K562 (cell line): ENCODE measurements at regions not wholly inside any gene's neighbourhood (a gene's known extent, or its start where the extent isn't known, plus 50 kb on each side); places are given as distances from the start of the nearest gene placed in this dataset.

ENCODE experiments used
- ATAC-seq: fragments of 200-7000 bp; cut with Tn5 transposase; 3 replicates; pipeline ENCODE4 v1.9.1; 2020; ENCODE audit warnings: moderate library complexity
- BruUV-seq: library from RNA; stranded (reverse); fragments of 400-500 nt; replicated peaks from 2 replicates; lab custom pipeline; 2021; lab: Mats Ljungman, UMichigan
- CTCF ChIA-PET: fragments of 300-600 bp; formaldehyde crosslinking; extraction: SDS; loops from one replicate; lab custom pipeline; 2021; ENCODE audit warnings: low intra/inter-chr PET ratio; lab: Yijun Ruan, JAX
- POLR2A ChIA-PET: fragments of 300-600, 350-650 bp; sonication (Branson Sonifier 250); formaldehyde crosslinking; extraction: SDS; loops from one replicate; lab custom pipeline; 2021; ENCODE audit warnings: antibody characterized with exemption, inconsistent platforms; lab: Yijun Ruan, JAX
- DNase-seq, 4 experiments: peaks; one replicate each; pipeline versions ENCODE4 v3.0.0 to v3.0.0-alpha.2; 2011 to 2018; ENCODE audit warnings: low spot score in 3 of 4, mixed read lengths in 3 of 4; ENCODE audit errors: extremely low read depth in 1 of 4
- FAIRE-seq: peaks from 2 replicates; lab custom pipeline; 2011; peaks lifted over from hg19 to GRCh38; lab: Jason Lieb, UNC
- H2AFZ ChIP-seq: 2 replicates; pipeline ENCODE4 v1.6.0; 2011; ENCODE audit warnings: low read depth, low read length, control low read depth, inconsistent platforms
- H3K27ac ChIP-seq: fragments of 200-600 bp; 3 replicates; pipeline ENCODE4 v1.8.0; 2011; ENCODE audit warnings: low read depth, mild to moderate bottlenecking, control low read depth, inconsistent platforms, low read length, moderate library complexity, mixed read lengths; ENCODE audit errors: extremely low read depth
- H3K27me3 ChIP-seq, 2 experiments: fragments of 300-600 bp in 1 of 2; 2 replicates in 1 of 2; 3 replicates in 1 of 2; pipeline versions ENCODE4 v1.6.0 to v1.8.0; 2011; ENCODE audit warnings: inconsistent platforms in 2 of 2, low read length in 2 of 2, mild to moderate bottlenecking in 1 of 2, mixed read lengths in 1 of 2, moderate library complexity in 1 of 2; ENCODE audit not compliant: control insufficient read depth in 2 of 2, insufficient read depth in 2 of 2
- H3K36me3 ChIP-seq: fragments of 300-600 bp; 3 replicates; pipeline ENCODE4 v1.8.0; 2011; ENCODE audit warnings: mild to moderate bottlenecking, low read length, inconsistent platforms; ENCODE audit not compliant: control insufficient read depth, insufficient read depth
- H3K4me1 ChIP-seq, 2 experiments: fragments of 200-600 bp in 1 of 2; replicated peaks in 1 of 2; 2 replicates in 1 of 2; 3 replicates in 1 of 2; pipeline versions ENCODE4 v1.5.1 to v1.8.0; 2011; ENCODE audit warnings: inconsistent platforms in 2 of 2, low read length in 2 of 2, mild to moderate bottlenecking in 1 of 2, mixed read lengths in 1 of 2, moderate library complexity in 1 of 2; ENCODE audit not compliant: control insufficient read depth in 2 of 2, insufficient read depth in 2 of 2
- H3K4me2 ChIP-seq: 2 replicates; pipeline ENCODE4 v1.6.1; 2011; ENCODE audit warnings: low read length, control low read depth, inconsistent platforms, mixed read lengths; ENCODE audit not compliant: insufficient read depth
- H3K4me3 ChIP-seq: fragments of 200-600 bp; sonication (generic), shearing (Covaris generic); 2 replicates; pipeline ENCODE4 v1.5.1; 2016; ENCODE audit warnings: control low read depth, inconsistent platforms
- H3K79me2 ChIP-seq: fragments of 200-600 bp; 3 replicates; pipeline ENCODE4 v1.8.0; 2011; ENCODE audit warnings: low read length, inconsistent platforms; ENCODE audit not compliant: control insufficient read depth, insufficient read depth
- H3K9ac ChIP-seq, 2 experiments: 2 replicates each; pipeline versions ENCODE4 v1.6.0 to v1.6.1; 2011; ENCODE audit warnings: low read depth in 2 of 2, low read length in 2 of 2, control low read depth in 1 of 2, inconsistent platforms in 1 of 2, mild to moderate bottlenecking in 1 of 2, mixed read lengths in 1 of 2; ENCODE audit not compliant: insufficient read depth in 1 of 2
- H3K9me1 ChIP-seq: one replicate; pipeline ENCODE4 v1.6.0; 2011; ENCODE audit warnings: inconsistent platforms, mild to moderate bottlenecking, low read length, moderate library complexity; ENCODE audit not compliant: control insufficient read depth, insufficient read depth
- H3K9me3 ChIP-seq: replicated peaks from 2 replicates; pipeline ENCODE4 v1.5.1; 2011; ENCODE audit warnings: low read depth, low read length, inconsistent platforms; ENCODE audit not compliant: control insufficient read depth, insufficient read depth
- H4K20me1 ChIP-seq: replicated peaks from 2 replicates; pipeline ENCODE4 v1.6.1; 2011; ENCODE audit warnings: low read length, inconsistent platforms, mixed read lengths; ENCODE audit not compliant: control insufficient read depth, insufficient read depth
- BHLHE40 ChIP-seq: IDR thresholded peaks from 2 replicates; pipeline ENCODE4 v1.6.1; 2011; ENCODE audit warnings: low read length, improper control_type of control experiment
- BRD4 ChIP-seq: fragments of 200-600 bp; sonication (generic); IDR thresholded peaks from 2 replicates; pipeline ENCODE4 v1.6.1; 2017; ENCODE audit warnings: inconsistent platforms
- CBX2 ChIP-seq: fragments of 200-600 bp; sonication (generic); IDR thresholded peaks from one replicate; pipeline ENCODE4 v1.6.1; 2012; ENCODE audit warnings: mild to moderate bottlenecking, low read length, inconsistent platforms; ENCODE audit not compliant: insufficient read depth, poor library complexity, severe bottlenecking
- DDX20 ChIP-seq: fragments of 450-650 bp; IDR thresholded peaks from 2 replicates; pipeline ENCODE4 v1.6.1; 2016; ENCODE audit warnings: missing genetic modification characterization, low read depth, mild to moderate bottlenecking, missing compliant biosample characterization, moderate library complexity
- DIDO1 ChIP-seq: fragments of 450-650 bp; IDR thresholded peaks from 2 replicates; pipeline ENCODE4 v1.6.1; 2016; ENCODE audit warnings: low read depth, missing biosample characterization, missing genetic modification characterization
- DPF2 ChIP-seq: fragments of 450-650 bp; IDR thresholded peaks from 2 replicates; pipeline ENCODE4 v1.6.1; 2016
- HMG20A ChIP-seq: fragments of 450-650 bp; formaldehyde crosslinking; conservative IDR thresholded peaks from 2 replicates; pipeline ENCODE4 v1.4.0; 2020; ENCODE audit warnings: mild to moderate bottlenecking, mixed read lengths
- JUNB ChIP-seq: fragments of 450-650 bp; formaldehyde crosslinking; conservative IDR thresholded peaks from 2 replicates; pipeline ENCODE4 v1.4.0; 2020; ENCODE audit warnings: mild to moderate bottlenecking
- NCOA6 ChIP-seq: fragments of 450-650 bp; IDR thresholded peaks from 2 replicates; pipeline ENCODE4 v1.6.1; 2017; ENCODE audit warnings: mild to moderate bottlenecking
- SETDB1 ChIP-seq: IDR thresholded peaks from one replicate; pipeline ENCODE4 v1.6.1; 2012; ENCODE audit warnings: low read length, control low read depth, inconsistent platforms
- SMARCC2 ChIP-seq: fragments of 450-650 bp; IDR thresholded peaks from 2 replicates; pipeline ENCODE4 v1.6.1; 2017; ENCODE audit warnings: antibody characterized with exemption, moderate library complexity, mild to moderate bottlenecking, low read depth
- TAF9B ChIP-seq: fragments of 450-650 bp; IDR thresholded peaks from 2 replicates; pipeline ENCODE4 v1.6.1; 2018; ENCODE audit warnings: mild to moderate bottlenecking; ENCODE audit not compliant: partially characterized antibody
- TCF7L2 ChIP-seq: fragments of 150-350 bp; IDR thresholded peaks from 2 replicates; pipeline ENCODE4 v1.6.1; 2016; ENCODE audit warnings: low read depth, mild to moderate bottlenecking, low read length, moderate library complexity
- ZNF212 ChIP-seq: fragments of 450-650 bp; formaldehyde crosslinking; IDR thresholded peaks from 2 replicates; pipeline ENCODE4 v1.4.0; 2020; ENCODE audit warnings: mild to moderate bottlenecking
- ZNF23 ChIP-seq: fragments of 250-450 bp; sonication (Bioruptor Pico); IDR thresholded peaks from 2 replicates; pipeline ENCODE4 v1.4.0; 2020; ENCODE audit warnings: mild to moderate bottlenecking
- ZNF444 ChIP-seq: fragments of 250-450 bp; sonication (Bioruptor Pico); IDR thresholded peaks from 2 replicates; pipeline ENCODE4 v1.4.0; 2020; ENCODE audit warnings: mild to moderate bottlenecking, moderate library complexity
- ZNF584 ChIP-seq: fragments of 200-800 bp; sonication (Bioruptor generic); IDR thresholded peaks from 2 replicates; pipeline ENCODE4 v1.6.1; 2016; ENCODE audit warnings: low read depth, mild to moderate bottlenecking, missing genetic modification characterization, missing compliant biosample characterization
- ZNF668 ChIP-seq: fragments of 250-450 bp; sonication (Bioruptor Pico); IDR thresholded peaks from 2 replicates; pipeline ENCODE4 v1.8.0; 2022; ENCODE audit warnings: mild to moderate bottlenecking, inconsistent platforms
- WGBS: fragments of 100-300 bp; shearing (Covaris generic); methylation state at CpG from one replicate; pipeline ENCODE4 v1.1.6; 2016; ENCODE audit warnings: low coverage, mixed read lengths; ENCODE audit not compliant: insufficient coverage; ENCODE audit errors: missing lambda C conversion rate; 5-methylcytosine and 5-hydroxymethylcytosine counted together
- in situ Hi-C: fragments of 300-500 bp; cut with MboI; formaldehyde crosslinking; loops from 4 replicates; pipeline ENCODE4 v1.15.0; 2018; ENCODE audit warnings: inconsistent platforms, mixed read lengths
- intact Hi-C: fragments of 100-400 bp; cut with micrococcal nuclease; formaldehyde crosslinking; loops from 2 replicates; pipeline ENCODE4 v1.14.2; 2022
- TF ChIP-seq, protein P1 (sequence below), 2 experiments: fragments of 150-350 bp in 1 of 2; IDR thresholded peaks; 2 replicates each; pipeline ENCODE4 v1.6.1; 2012 to 2016; ENCODE audit warnings: low read depth in 2 of 2, low read length in 2 of 2, mild to moderate bottlenecking in 1 of 2, moderate library complexity in 1 of 2
- TF ChIP-seq, protein P2 (sequence below), 2 experiments: fragments of 450-650 bp; conservative IDR thresholded peaks; 2 replicates each; pipeline ENCODE4 v1.6.1; 2017; ENCODE audit warnings: mild to moderate bottlenecking in 2 of 2, moderate library complexity in 2 of 2

DNA sequence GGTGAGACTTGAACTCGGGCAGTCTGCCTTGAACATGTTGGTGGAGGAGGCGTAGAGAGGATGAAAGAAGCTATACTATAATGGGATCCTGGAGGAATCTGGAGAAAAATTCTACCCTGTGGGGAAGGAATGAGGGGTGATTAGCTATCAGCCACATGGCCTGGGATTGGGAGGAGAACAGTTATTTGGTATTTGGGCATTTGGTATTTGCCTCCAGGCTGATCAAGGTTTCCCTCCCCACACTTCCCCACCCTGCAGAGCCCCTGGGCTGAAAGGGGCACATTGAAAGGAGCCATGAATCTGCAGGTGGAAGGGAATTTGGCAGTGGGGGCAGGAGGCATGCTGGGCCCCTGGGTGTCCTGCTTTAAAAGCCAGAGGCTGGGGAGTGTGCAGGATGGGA lies 235.3 kb downstream of the INHBA start:
- Histone ChIP-seq H3K4me1 (no peaks in the 10 kb centered on the region), H3K27me3 (no peaks in the 10 kb centered on the region), H3K27ac (no peak overlapping the region), H3K4me2 (no peak overlapping the region), H3K4me3 (no peak overlapping the region), H3K36me3 (no peaks in the 10 kb centered on the region), H3K79me2 (no peaks in the 10 kb centered on the region), H3K9ac (no peak overlapping the region), H3K9me1 (no peaks in the 10 kb centered on the region), H2AFZ (no peak overlapping the region), H3K9me3 (0 out of 2 replicates have a peak, but pooled peaks cover 1% of the 10 kb centered on the region), H4K20me1 (no peaks in the 10 kb centered on the region)
- WGBS: 3% methylated on average over 2 of the region's 2 CpGs
- BruUV-seq: no TSS peak
- no peak for FAIRE-seq
- intact Hi-C loops: no loop called here
- ChIA-PET CTCF (no interaction called here), POLR2A (no interaction called here)
- TF ChIP-seq BHLHE40 (no peak), JUNB (CRISPR knock-in tag) (no peak), DIDO1 (no peak), CBX2 (no peak), NCOA6 (no peak), HMG20A (CRISPR knock-in tag) (no peak), TCF7L2 (no peak), TAF9B (no peak), SMARCC2 (no peak), ZNF23 (CRISPR knock-in tag) (no peak), DPF2 (no peak), ZNF444 (CRISPR knock-in tag) (no peak), DDX20 (tag) (no peak), ZNF584 (no peak), BRD4 (no peak), ZNF668 (CRISPR knock-in tag) (no peak), ZNF212 (CRISPR knock-in tag) (no peak), SETDB1 (no peak)
- TF ChIP-seq, protein P1, sequence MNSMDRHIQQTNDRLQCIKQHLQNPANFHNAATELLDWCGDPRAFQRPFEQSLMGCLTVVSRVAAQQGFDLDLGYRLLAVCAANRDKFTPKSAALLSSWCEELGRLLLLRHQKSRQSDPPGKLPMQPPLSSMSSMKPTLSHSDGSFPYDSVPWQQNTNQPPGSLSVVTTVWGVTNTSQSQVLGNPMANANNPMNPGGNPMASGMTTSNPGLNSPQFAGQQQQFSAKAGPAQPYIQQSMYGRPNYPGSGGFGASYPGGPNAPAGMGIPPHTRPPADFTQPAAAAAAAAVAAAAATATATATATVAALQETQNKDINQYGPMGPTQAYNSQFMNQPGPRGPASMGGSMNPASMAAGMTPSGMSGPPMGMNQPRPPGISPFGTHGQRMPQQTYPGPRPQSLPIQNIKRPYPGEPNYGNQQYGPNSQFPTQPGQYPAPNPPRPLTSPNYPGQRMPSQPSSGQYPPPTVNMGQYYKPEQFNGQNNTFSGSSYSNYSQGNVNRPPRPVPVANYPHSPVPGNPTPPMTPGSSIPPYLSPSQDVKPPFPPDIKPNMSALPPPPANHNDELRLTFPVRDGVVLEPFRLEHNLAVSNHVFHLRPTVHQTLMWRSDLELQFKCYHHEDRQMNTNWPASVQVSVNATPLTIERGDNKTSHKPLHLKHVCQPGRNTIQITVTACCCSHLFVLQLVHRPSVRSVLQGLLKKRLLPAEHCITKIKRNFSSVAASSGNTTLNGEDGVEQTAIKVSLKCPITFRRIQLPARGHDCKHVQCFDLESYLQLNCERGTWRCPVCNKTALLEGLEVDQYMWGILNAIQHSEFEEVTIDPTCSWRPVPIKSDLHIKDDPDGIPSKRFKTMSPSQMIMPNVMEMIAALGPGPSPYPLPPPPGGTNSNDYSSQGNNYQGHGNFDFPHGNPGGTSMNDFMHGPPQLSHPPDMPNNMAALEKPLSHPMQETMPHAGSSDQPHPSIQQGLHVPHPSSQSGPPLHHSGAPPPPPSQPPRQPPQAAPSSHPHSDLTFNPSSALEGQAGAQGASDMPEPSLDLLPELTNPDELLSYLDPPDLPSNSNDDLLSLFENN (IDR thresholded peaks at IDR 0.05; ENCODE audit: low read depth in 2 of 2, low read length in 2 of 2): no peak
- TF ChIP-seq, protein P2, sequence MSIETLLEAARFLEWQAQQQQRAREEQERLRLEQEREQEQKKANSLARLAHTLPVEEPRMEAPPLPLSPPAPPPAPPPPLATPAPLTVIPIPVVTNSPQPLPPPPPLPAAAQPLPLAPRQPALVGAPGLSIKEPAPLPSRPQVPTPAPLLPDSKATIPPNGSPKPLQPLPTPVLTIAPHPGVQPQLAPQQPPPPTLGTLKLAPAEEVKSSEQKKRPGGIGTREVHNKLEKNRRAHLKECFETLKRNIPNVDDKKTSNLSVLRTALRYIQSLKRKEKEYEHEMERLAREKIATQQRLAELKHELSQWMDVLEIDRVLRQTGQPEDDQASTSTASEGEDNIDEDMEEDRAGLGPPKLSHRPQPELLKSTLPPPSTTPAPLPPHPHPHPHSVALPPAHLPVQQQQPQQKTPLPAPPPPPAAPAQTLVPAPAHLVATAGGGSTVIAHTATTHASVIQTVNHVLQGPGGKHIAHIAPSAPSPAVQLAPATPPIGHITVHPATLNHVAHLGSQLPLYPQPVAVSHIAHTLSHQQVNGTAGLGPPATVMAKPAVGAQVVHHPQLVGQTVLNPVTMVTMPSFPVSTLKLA (conservative IDR thresholded peaks at IDR 0.05): no peak
- no peak for DNase-seq
- no peak for ATAC-seq
- in situ Hi-C loops: no loop called here
